ENCODE measurements at regions not wholly inside any gene's neighbourhood (a gene's known extent, or its start where the extent isn't known, plus 50 kb on each side); places are given as distances from the start of the nearest gene placed in this dataset.

DNA sequence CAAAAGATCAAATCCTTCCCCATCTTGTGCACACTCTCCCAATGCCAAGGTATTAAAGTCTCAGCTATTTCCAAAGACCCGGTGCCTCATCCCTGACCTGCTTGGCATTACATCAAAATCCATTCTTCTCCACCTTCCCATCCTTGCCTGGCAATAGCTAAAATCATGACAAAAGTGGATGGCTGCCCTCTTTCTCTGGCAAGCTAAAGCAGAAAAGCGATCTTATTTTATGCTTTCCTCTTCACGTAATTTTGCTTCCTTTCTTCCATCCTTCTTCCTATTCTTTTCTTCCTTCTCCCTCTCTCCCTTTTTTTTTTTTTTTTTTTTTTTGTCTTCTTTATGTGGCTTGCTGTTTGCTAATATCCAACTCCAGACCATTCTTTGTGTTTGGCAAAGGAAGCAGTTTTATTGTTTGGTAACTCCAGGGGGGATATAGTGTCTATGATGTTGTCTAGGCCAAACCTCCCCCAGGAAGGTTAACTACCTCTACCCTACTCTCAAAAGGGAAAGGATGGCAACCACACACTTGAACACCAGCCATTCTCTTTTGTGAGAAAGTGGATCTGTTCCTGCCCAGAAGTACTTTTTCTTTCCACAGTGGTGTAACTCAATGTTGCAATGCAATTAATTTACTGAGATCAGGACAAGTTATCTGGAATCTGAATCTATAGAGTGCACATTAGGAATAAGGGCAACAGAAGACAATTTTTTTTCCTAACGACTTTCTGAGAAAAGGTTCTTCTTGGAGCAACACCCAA, 120.9 kb upstream of the TMEM161B start:
- Mint-ChIP-seq H3K27ac (no peak overlapping the region), H3K36me3 (no peaks in the 10 kb centered on the region), H3K4me3 (no peak overlapping the region), H3K4me1 (no peaks in the 10 kb centered on the region), H3K9me3 (no peaks in the 10 kb centered on the region), H3K27me3 (peaks cover 15 to 17% of the 10 kb centered on the region in 2 donors)
- DNase-seq (no peak), ATAC-seq (replicated peaks) (no peak)

GRCh38 chr5:88388476-88389337, 120.1 kb upstream of the TMEM161B start:
- Mint-ChIP-seq H3K4me1 (no peaks in the 10 kb centered on the region), H3K27me3 (peaks cover 15 to 17% of the 10 kb centered on the region in 2 donors), H3K36me3 (no peaks in the 10 kb centered on the region), H3K27ac (no peak overlapping the region), H3K9me3 (no peaks in the 10 kb centered on the region), H3K4me3 (no peak overlapping the region)
- no peak for ATAC-seq (replicated peaks)
- DNase-seq: no peak

DNA sequence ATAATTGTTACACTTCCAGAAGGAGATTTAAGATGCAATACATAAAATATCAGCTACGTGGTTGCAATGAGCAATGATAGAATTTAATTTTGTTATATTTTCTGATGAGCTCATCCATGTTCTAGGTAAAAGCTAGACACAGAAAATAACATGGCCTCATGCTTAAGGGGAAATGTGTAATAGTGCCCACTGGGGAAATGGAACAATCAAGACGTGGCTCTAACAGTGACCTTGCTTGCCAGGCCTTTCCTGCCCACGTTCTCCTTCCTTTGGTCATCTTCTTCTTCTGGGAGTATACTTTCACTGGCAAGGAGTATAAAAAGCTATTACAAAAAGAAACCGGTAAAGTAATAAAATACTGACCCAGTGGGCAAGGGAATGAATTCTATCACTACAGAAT, 116.2 kb upstream of the TMEM161B start:
- DNase-seq (no peak), ATAC-seq (replicated peaks) (no peak)
- H3K27me3 Mint-ChIP-seq: peaks cover 15 to 17% of the 10 kb centered on the region in 2 donors
- H3K36me3 Mint-ChIP-seq: no peaks in the 10 kb centered on the region
- no peak overlapping the region for H3K27ac Mint-ChIP-seq
- no peaks in the 10 kb centered on the region for H3K9me3 Mint-ChIP-seq
- H3K4me1 Mint-ChIP-seq: no peaks in the 10 kb centered on the region
- H3K4me3 Mint-ChIP-seq: no peak overlapping the region

DNA sequence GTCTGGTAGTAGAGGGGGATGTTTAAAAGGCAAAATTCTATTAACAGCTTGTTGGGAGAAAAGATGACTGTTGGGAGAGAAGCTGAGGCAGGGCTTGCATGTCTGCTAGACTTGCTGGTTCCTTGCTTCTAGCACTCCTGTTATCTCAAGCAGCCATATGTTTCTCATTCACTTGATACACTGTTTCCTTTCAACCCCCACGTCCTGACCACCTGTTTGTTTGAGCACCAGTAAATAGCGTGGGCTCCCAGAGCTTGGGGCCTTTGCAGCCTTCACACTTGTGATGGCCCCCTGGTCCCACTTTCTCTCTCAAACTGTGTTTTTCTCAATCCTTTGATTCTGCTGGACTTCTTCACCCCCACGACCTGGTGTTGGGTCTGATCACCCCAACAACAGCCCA, 111.7 kb upstream of the TMEM161B start:
- no peak overlapping the region for H3K27ac Mint-ChIP-seq
- no peaks in the 10 kb centered on the region for H3K36me3 Mint-ChIP-seq
- DNase-seq (no peak), ATAC-seq (replicated peaks) (no peak)
- no peak overlapping the region for H3K4me3 Mint-ChIP-seq
- H3K27me3 Mint-ChIP-seq: no peaks in the 10 kb centered on the region
- no peaks in the 10 kb centered on the region for H3K4me1 Mint-ChIP-seq
- H3K9me3 Mint-ChIP-seq: peaks cover 0 to 1% of the 10 kb centered on the region in 2 donors

GRCh38 chr5:88377705-88378656, 109.3 kb upstream of the TMEM161B start:
- Mint-ChIP-seq H3K4me3 (no peak overlapping the region), H3K27me3 (no peaks in the 10 kb centered on the region), H3K4me1 (no peaks in the 10 kb centered on the region), H3K36me3 (no peaks in the 10 kb centered on the region), H3K27ac (no peak overlapping the region), H3K9me3 (peaks cover 0 to 4% of the 10 kb centered on the region in 2 donors)
- ATAC-seq (replicated peaks) (no peak), DNase-seq (no peak)

- H3K27me3 Mint-ChIP-seq: no peaks in the 10 kb centered on the region
Observed at GRCh38 chr5:88377240-88377639, 108.6 kb upstream of the TMEM161B start.

GRCh38 chr5:88376728-88377127, 108.1 kb upstream of the TMEM161B start:
- H3K4me3 Mint-ChIP-seq: no peak overlapping the region
- ATAC-seq (replicated peaks): no peak
- peaks cover 0 to 4% of the 10 kb centered on the region in 2 donors for H3K9me3 Mint-ChIP-seq
- no peak for DNase-seq
- no peaks in the 10 kb centered on the region for H3K36me3 Mint-ChIP-seq
- no peaks in the 10 kb centered on the region for H3K4me1 Mint-ChIP-seq
- no peaks in the 10 kb centered on the region for H3K27me3 Mint-ChIP-seq
- H3K27ac Mint-ChIP-seq: no peak overlapping the region

More at GRCh38 chr5:88377240-88377639, 108.6 kb upstream of the TMEM161B start:
- Mint-ChIP-seq H3K27ac (no peak overlapping the region), H3K36me3 (no peaks in the 10 kb centered on the region), H3K4me1 (no peaks in the 10 kb centered on the region), H3K9me3 (peaks cover 0 to 4% of the 10 kb centered on the region in 2 donors), H3K4me3 (no peak overlapping the region)
- no peak for DNase-seq
- no peak for ATAC-seq (replicated peaks)

GRCh38 chr5:88374391-88374790, 105.7 kb upstream of the TMEM161B start:
- H3K9me3 Mint-ChIP-seq: peaks cover 0 to 4% of the 10 kb centered on the region in 2 donors
- ATAC-seq (replicated peaks): no peak
- no peaks in the 10 kb centered on the region for H3K4me1 Mint-ChIP-seq
- H3K36me3 Mint-ChIP-seq: no peaks in the 10 kb centered on the region
- DNase-seq: no peak
- H3K4me3 Mint-ChIP-seq: no peak overlapping the region
- no peak overlapping the region for H3K27ac Mint-ChIP-seq
- H3K27me3 Mint-ChIP-seq: no peaks in the 10 kb centered on the region

DNA sequence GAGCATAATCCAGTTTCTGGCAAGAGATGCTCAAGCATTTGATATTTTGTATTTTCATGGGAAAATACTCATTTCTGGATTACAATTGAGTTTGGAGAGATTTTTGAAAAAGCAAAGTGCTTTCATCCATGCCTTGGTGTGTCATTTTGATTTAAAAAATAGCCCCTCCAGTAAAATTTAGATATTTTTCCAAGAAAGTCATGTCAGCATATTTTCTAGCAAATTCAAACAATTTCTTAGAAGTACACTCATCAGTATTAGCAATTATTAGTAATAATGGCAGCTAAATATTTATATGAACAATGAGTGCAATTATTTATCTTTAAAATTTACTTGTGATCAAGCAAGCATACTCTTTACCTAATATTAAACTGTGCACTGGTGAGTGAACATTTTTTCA, 102.2 kb upstream of the TMEM161B start:
- Mint-ChIP-seq H3K36me3 (no peaks in the 10 kb centered on the region), H3K27ac (no peak overlapping the region), H3K4me3 (no peak overlapping the region), H3K4me1 (no peaks in the 10 kb centered on the region), H3K27me3 (no peaks in the 10 kb centered on the region), H3K9me3 (peaks cover 0 to 6% of the 10 kb centered on the region in 2 donors)
- ATAC-seq (replicated peaks) (no peak), DNase-seq (no peak)

DNA sequence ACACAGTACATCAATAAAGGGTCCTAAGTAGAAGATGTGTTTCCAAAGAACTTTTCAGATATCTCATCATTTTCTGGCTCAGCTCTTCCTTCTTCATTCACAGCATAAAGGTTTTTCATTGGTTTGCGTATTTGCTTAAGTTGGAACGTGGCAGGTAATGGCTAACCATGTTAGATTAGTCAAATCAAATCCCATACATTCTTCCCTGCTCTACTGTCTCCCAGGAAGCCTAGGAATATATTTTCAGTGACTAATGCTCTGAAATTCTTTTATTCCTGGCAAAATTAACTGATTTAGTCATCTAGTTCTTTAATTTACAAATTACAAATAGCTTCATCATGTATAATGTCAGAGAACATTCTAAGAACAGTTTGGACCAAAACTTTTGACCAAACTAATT, 99.6 kb upstream of the TMEM161B start:
- ATAC-seq (replicated peaks) (no peak), DNase-seq (no peak)
- H3K9me3 Mint-ChIP-seq: peaks cover 0 to 2% of the 10 kb centered on the region in 2 donors
- no peaks in the 10 kb centered on the region for H3K4me1 Mint-ChIP-seq
- no peaks in the 10 kb centered on the region for H3K36me3 Mint-ChIP-seq
- no peak overlapping the region for H3K27ac Mint-ChIP-seq
- H3K27me3 Mint-ChIP-seq: no peaks in the 10 kb centered on the region
- no peak overlapping the region for H3K4me3 Mint-ChIP-seq

DNA sequence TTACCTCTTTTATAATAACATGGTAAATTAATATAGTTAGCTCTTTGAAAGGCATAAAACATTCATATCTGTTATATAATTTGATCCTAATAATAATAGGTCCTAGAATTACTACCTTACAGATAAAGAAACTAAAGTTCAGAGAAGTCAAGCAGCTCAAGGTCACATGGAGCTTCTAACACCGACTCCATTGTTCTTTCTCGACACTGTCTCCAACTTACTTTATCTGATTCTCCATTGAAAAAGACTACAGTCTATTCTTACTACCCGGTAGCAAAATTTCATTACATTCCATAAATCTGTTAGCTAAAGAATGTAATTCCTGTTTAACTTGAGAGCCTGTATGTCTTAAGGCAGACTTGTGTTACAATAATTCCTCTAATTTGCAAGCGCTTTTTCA, 96.3 kb upstream of the TMEM161B start:
- no peak for ATAC-seq (replicated peaks)
- DNase-seq: no peak
- Mint-ChIP-seq H3K4me1 (no peaks in the 10 kb centered on the region), H3K36me3 (no peaks in the 10 kb centered on the region), H3K27me3 (no peaks in the 10 kb centered on the region), H3K9me3 (peaks cover 0 to 3% of the 10 kb centered on the region in 2 donors), H3K27ac (no peak overlapping the region), H3K4me3 (no peak overlapping the region)

DNA sequence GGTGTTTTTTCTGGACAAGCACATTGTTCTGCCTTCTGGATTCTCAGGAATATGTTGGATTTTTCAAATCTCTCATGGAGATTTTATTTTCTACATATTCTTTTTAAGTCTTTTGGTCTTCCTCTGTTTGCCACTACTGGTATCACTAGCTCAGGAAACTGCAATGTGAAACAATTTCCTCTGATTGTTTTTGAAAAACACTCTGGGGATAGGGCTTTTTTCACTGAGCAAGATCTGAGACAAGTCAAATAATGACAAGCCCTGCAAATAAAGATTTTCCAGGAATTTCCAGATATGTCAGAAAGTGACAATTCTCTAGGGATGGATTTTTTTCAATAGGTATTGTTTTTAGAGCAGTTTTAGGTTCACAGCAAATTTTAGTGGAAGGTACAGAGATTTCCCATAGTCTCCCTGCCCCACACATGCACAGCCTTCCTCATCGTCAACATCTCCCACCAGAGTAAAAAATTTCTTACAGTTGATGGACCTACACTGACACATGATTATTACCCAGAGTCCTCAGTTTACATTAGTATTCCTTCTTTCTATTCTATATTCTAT, 86.9 kb upstream of the TMEM161B start:
- Mint-ChIP-seq H3K9me3 (peaks cover 0 to 5% of the 10 kb centered on the region in 2 donors), H3K4me1 (no peaks in the 10 kb centered on the region), H3K36me3 (peaks cover 0 to 5% of the 10 kb centered on the region in 2 donors), H3K27ac (no peak overlapping the region), H3K4me3 (no peak overlapping the region), H3K27me3 (no peaks in the 10 kb centered on the region)
- ATAC-seq (replicated peaks): no peak
- DNase-seq: no peak

DNA sequence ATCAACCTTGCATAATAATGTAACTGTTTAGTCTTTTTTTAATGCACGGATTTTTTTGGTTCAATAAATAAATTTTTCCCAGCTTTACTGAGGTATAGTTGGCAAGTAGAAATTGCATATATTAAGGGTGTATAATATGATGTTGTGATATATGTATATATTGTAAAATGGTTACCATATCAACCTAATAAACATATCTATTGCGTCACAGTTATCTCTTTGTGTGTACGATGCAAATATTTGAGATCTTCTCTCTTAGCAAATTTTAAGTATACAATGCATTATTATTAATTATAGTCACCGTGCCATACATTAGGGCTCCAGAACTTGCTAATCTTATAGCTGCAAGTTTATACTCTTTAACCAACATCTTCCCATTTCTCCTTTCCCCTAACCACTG, 57.2 kb upstream of the TMEM161B start:
- Mint-ChIP-seq H3K27ac (no peak overlapping the region), H3K27me3 (no peaks in the 10 kb centered on the region), H3K36me3 (no peaks in the 10 kb centered on the region), H3K4me3 (no peak overlapping the region), H3K4me1 (peaks cover 0 to 2% of the 10 kb centered on the region in 2 donors), H3K9me3 (no peaks in the 10 kb centered on the region)
- ATAC-seq (replicated peaks): no peak
- no peak for DNase-seq

DNA sequence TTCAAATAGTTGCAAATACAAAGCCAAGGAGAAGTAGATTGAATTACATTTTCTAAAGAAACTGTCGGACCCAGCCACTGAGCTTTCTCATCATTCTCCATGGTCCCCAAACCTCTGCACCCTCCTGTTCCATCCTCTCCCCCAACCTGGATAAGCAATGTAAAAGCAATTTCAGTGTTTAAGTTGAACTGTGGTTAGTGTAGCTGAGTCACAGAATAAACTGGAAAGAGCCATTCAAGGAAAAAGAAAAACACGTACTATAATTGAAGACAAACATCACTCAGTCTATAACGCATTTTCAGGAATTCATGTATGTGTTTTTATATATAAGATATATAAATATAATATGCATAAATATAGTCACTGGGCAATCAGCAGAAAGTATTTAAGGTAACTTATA, 54.1 kb upstream of the TMEM161B start:
- no peak overlapping the region for H3K27ac Mint-ChIP-seq
- no peak for ATAC-seq (replicated peaks)

More for the DNA sequence above, 54.1 kb upstream of the TMEM161B start:
- DNase-seq: no peak
- peaks cover 0 to 4% of the 10 kb centered on the region in 2 donors for H3K9me3 Mint-ChIP-seq
- no peak overlapping the region for H3K4me3 Mint-ChIP-seq
- H3K36me3 Mint-ChIP-seq: peaks cover 5 to 10% of the 10 kb centered on the region in 2 donors
- H3K27me3 Mint-ChIP-seq: no peaks in the 10 kb centered on the region
- peaks cover 0 to 2% of the 10 kb centered on the region in 2 donors for H3K4me1 Mint-ChIP-seq
